Kidney epithelial cell (primary cell): ENCODE measurements at regions not wholly inside any gene's neighbourhood (a gene's known extent, or its start where the extent isn't known, plus 50 kb on each side); places are given as distances from the start of the nearest gene placed in this dataset.
"Not testable (repeated sequence)": the region's sequence is repeated elsewhere in the genome, so short reads cannot be mapped to it uniquely, and the experiment has no call there.

Experiments
- DNase-seq: peaks from one replicate; pipeline ENCODE4 v3.0.0-alpha.2; 2010; ENCODE audit warnings: low read depth
- H3K27me3 ChIP-seq: 2 replicates; pipeline ENCODE4 v1.6.0; 2011; ENCODE audit warnings: low read length; ENCODE audit not compliant: control insufficient read depth, insufficient read depth
- H3K36me3 ChIP-seq: 2 replicates; pipeline ENCODE4 v1.5.1; 2011; ENCODE audit warnings: low read length; ENCODE audit not compliant: control insufficient read depth, insufficient read depth
- H3K4me3 ChIP-seq: 2 replicates; pipeline ENCODE4 v1.5.1; 2011; ENCODE audit warnings: low read depth, mild to moderate bottlenecking, control low read depth, low read length
- TF ChIP-seq, protein P1 (sequence below): IDR thresholded peaks from 2 replicates; pipeline ENCODE4 v1.5.1; 2011; ENCODE audit warnings: mild to moderate bottlenecking, moderate library complexity, low read length, control low read depth, inconsistent platforms; ENCODE audit not compliant: insufficient read depth, poor library complexity, severe bottlenecking

DNA sequence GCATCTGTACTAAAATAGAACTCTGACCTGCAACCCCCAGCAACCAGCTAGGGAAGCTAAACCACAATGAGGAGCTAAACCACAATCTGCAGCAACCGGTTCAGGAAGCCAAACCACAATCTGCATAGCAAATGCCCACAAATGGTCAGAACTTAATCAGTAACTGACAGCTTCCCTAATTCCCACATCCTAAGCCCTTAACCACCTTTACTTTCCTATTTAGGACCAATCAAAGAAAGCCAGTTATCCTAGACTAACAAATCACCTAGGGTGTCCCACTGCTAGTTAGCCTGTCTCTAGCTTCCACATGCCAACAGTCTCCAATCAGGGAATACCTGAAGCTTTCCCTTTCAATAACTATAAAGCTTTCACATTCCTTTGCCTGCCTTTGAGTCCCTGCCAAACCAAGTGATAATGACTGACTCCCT lies 424.6 kb upstream of the PTCHD4 start:
- TF ChIP-seq, protein P1, sequence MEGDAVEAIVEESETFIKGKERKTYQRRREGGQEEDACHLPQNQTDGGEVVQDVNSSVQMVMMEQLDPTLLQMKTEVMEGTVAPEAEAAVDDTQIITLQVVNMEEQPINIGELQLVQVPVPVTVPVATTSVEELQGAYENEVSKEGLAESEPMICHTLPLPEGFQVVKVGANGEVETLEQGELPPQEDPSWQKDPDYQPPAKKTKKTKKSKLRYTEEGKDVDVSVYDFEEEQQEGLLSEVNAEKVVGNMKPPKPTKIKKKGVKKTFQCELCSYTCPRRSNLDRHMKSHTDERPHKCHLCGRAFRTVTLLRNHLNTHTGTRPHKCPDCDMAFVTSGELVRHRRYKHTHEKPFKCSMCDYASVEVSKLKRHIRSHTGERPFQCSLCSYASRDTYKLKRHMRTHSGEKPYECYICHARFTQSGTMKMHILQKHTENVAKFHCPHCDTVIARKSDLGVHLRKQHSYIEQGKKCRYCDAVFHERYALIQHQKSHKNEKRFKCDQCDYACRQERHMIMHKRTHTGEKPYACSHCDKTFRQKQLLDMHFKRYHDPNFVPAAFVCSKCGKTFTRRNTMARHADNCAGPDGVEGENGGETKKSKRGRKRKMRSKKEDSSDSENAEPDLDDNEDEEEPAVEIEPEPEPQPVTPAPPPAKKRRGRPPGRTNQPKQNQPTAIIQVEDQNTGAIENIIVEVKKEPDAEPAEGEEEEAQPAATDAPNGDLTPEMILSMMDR, result no peak
- Histone ChIP-seq H3K36me3 (no peaks in the 10 kb centered on the region), H3K27me3 (peaks cover 20% of the 10 kb centered on the region), H3K4me3 (no peak overlapping the region)
- DNase-seq, result peak; percentile 86

DNA sequence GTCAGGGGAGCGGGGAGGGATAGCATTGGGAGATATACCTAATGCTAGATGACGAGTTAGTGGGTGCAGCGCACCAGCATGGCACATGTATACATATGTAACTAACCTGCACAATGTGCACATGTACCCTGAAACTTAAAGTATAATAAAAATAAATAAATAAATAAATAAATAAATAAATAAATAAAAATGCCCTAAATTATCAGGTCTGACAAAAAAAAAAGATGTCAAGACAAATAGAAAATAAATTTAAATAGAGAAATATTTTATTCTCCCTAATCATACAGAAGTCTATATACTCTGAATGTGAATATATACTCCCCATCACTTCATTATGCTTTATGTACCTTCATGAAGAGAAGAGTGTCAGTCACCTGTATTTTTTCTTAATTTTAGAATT lies 420.0 kb upstream of the PTCHD4 start:
- not testable (repeated sequence) for H3K4me3 ChIP-seq, DNase-seq, H3K36me3 ChIP-seq
- H3K27me3 ChIP-seq, result peaks cover 10% of the 10 kb centered on the region

DNA sequence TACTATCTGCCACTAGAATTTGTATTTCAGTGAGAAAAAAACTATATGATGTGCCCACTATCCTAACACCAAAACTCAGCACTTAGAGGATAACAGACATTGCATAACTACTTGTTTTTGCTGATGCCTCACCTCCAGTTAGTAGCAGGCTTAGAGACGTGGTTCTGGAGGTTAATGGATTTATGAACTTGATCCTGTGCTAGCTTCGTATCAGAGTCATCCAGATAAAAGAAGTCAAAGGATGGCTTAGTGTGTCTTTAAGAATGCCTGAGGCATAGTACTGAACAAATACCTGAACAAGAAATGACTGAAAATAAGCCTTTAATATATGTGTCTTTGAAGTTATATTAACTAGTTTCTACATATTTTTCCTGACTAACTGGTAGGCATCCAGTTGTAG lies 414.9 kb upstream of the PTCHD4 start:
- H3K4me3 ChIP-seq, result no peak overlapping the region
- TF ChIP-seq, protein P1, result no peak

DNA sequence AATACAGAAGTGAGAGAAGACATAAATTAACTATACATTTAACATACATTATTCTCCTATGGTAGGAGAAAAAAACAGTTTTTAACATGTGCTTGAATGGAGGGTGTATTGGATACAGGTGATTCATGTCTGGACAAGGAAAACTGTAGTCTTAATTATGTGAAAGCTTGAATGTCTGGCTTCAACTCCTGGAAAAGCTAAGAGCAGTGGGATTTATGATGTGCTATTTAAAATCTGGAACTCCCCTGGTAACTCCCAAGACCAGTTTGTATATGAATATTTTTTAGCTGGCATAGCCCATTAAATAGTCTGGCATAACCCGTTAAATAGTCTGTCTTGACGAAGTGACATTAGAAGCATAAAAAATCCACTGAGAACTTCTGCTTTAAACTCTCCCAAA lies 410.0 kb upstream of the PTCHD4 start:
- TF ChIP-seq, protein P1, result no peak
- Histone ChIP-seq H3K36me3 (no peaks in the 10 kb centered on the region), H3K4me3 (no peak overlapping the region), H3K27me3 (no peaks in the 10 kb centered on the region)
- no peak for DNase-seq

More for the DNA sequence above, 414.9 kb upstream of the PTCHD4 start:
- no peak for DNase-seq
- Histone ChIP-seq H3K27me3 (no peaks in the 10 kb centered on the region), H3K36me3 (no peaks in the 10 kb centered on the region)

DNA sequence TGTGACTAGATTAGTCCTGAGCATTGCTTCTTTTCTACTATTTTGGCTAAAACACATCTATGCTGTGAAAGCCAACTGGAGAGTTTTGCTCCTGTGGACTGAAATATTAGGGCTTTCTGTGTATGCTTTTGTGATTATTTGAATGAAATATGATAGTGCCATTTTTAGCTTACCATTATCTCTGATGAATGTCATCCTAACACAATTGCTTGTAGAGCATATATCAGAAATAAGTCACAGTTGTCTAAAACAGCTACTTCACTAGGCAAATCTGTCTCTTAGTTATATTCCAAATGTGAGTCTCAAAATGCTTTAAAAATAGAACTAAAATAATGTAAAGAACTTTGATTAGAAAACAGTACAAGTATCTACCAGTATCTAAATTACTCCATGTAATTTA lies 401.4 kb upstream of the PTCHD4 start:
- Histone ChIP-seq H3K4me3 (no peak overlapping the region), H3K36me3 (no peaks in the 10 kb centered on the region), H3K27me3 (no peaks in the 10 kb centered on the region)
- TF ChIP-seq, protein P1, result no peak
- no peak for DNase-seq

DNA sequence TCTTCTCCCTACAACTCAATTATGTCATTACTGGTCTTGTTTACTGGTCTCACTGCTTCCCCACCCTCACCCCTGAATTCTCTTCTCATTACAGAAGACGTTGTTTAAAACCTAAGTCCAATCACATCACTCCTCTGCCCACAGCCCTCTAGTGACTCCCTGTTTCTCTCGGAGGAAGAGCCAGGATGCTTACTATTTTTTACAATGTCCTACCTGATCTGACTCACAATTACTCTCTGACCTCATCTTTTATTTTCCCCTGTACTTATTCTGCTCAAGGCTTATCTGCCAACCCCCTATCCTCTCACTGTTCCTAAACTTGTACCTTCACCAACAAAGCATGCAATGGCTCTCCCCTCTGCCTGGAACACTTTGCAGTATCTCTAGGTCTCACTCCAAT lies 400.4 kb upstream of the PTCHD4 start:
- TF ChIP-seq, protein P1, result no peak
- no peaks in the 10 kb centered on the region for H3K27me3 ChIP-seq
- H3K36me3 ChIP-seq, result no peaks in the 10 kb centered on the region
- no peak for DNase-seq
- no peak overlapping the region for H3K4me3 ChIP-seq
